ENCODE measurements at regions not wholly inside any gene's neighbourhood (a gene's known extent, or its start where the extent isn't known, plus 50 kb on each side); places are given as distances from the start of the nearest gene placed in this dataset.

- DNase-seq, result no peak
These were observed 126.8 kb upstream of the SUCLG2 start for GRCh38 chr3:67781218-67781617.

- DNase-seq, result no peak
These were observed 120.3 kb upstream of the SUCLG2 start for GRCh38 chr3:67774676-67775075.

GRCh38 chr3:67765575-67765974 lies 111.2 kb upstream of the SUCLG2 start:
- DNase-seq, result no peak

GRCh38 chr3:67745296-67745695 lies 90.9 kb upstream of the SUCLG2 start:
- no peak for DNase-seq

- no peak for DNase-seq
These were observed 90.3 kb upstream of the SUCLG2 start for GRCh38 chr3:67744699-67745098.

- no peak for DNase-seq
These were observed 85.4 kb upstream of the SUCLG2 start for GRCh38 chr3:67739851-67740250.

- DNase-seq, result no peak
These were observed 83.8 kb upstream of the SUCLG2 start for GRCh38 chr3:67737906-67738865.

GRCh38 chr3:67737140-67737539 lies 82.7 kb upstream of the SUCLG2 start:
- no peak for DNase-seq

GRCh38 chr3:67733269-67733950 lies 79.0 kb upstream of the SUCLG2 start:
- no peak for DNase-seq

- DNase-seq, result no peak
These were observed 70.0 kb upstream of the SUCLG2 start for GRCh38 chr3:67724434-67724833.

- DNase-seq, result no peak
These were observed 69.5 kb upstream of the SUCLG2 start for GRCh38 chr3:67723863-67724262.

GRCh38 chr3:67719333-67719732 lies 64.9 kb upstream of the SUCLG2 start:
- no peak for DNase-seq

- no peak for DNase-seq
These were observed 61.6 kb upstream of the SUCLG2 start for GRCh38 chr3:67715971-67716370.

- DNase-seq, result no peak
These were observed 59.5 kb upstream of the SUCLG2 start for GRCh38 chr3:67713764-67714469.

- DNase-seq, result no peak
These were observed 57.8 kb upstream of the SUCLG2 start for GRCh38 chr3:67712259-67712658.

- no peak for DNase-seq
These were observed 56.0 kb upstream of the SUCLG2 start for GRCh38 chr3:67710396-67710795.

- DNase-seq, result no peak
These were observed 52.5 kb upstream of the SUCLG2 start for GRCh38 chr3:67706934-67707333.

GRCh38 chr3:67704322-67704721 lies 49.9 kb upstream of the SUCLG2 start:
- no peak for DNase-seq
